ENCODE measurements at regions not wholly inside any gene's neighbourhood (a gene's known extent, or its start where the extent isn't known, plus 50 kb on each side); places are given as distances from the start of the nearest gene placed in this dataset.

- WGBS, 2 donors = 37 to 67% methylated on average over 7 of the region's 7 CpGs
- H3K36me3 ChIP-seq = no peaks in the 10 kb centered on the region
- no peaks in the 10 kb centered on the region for H3K9me3 ChIP-seq
- H3K4me3 ChIP-seq = no peak overlapping the region
- H3K27ac ChIP-seq = peak overlapping the region in 1 of 4 donors; percentile 52
- DNase-seq = no peak
- TF ChIP-seq POLR2AphosphoS5 (IDR thresholded peaks at IDR 0.05) (no peak), POLR2A (IDR thresholded peaks at IDR 0.05) (no peak), CTCF (IDR thresholded peaks at IDR 0.05) (no peak), EP300 (IDR thresholded peaks at IDR 0.05) (no peak)
- H3K4me1 ChIP-seq = no peaks in the 10 kb centered on the region
- no peaks in the 10 kb centered on the region for H3K27me3 ChIP-seq
- intact Hi-C loops (cut with DNase I) = no loop called here
These were observed 82.7 kb downstream of the RAMP3 start for GRCh38 chr7:45240273-45240771.

- DNase-seq = no peak
- TF ChIP-seq POLR2AphosphoS5 (IDR thresholded peaks at IDR 0.05) (no peak), EP300 (IDR thresholded peaks at IDR 0.05) (no peak), POLR2A (IDR thresholded peaks at IDR 0.05) (no peak), CTCF (IDR thresholded peaks at IDR 0.05) (no peak)
- Histone ChIP-seq H3K4me1 (no peaks in the 10 kb centered on the region), H3K27me3 (peaks cover 0 to 3% (median 0%) of the 10 kb centered on the region in 3 donors), H3K9me3 (no peaks in the 10 kb centered on the region), H3K36me3 (no peaks in the 10 kb centered on the region), H3K27ac (peak overlapping the region in 1 of 4 donors; percentile 52), H3K4me3 (no peak overlapping the region)
- 83 to 90% methylated on average over 4 of the region's 4 CpGs for WGBS, 2 donors
- intact Hi-C loops (cut with DNase I) = no loop called here
These were observed 83.3 kb downstream of the RAMP3 start for GRCh38 chr7:45240926-45241325.

GRCh38 chr7:45241339-45242109, 83.9 kb downstream of the RAMP3 start:
- Histone ChIP-seq H3K27ac (peak overlapping the region in 1 of 4 donors; percentile 52), H3K9me3 (no peaks in the 10 kb centered on the region), H3K27me3 (peaks cover 0 to 6% (median 0%) of the 10 kb centered on the region in 3 donors), H3K36me3 (no peaks in the 10 kb centered on the region), H3K4me3 (no peak overlapping the region), H3K4me1 (no peaks in the 10 kb centered on the region)
- TF ChIP-seq POLR2AphosphoS5 (IDR thresholded peaks at IDR 0.05) (no peak), EP300 (IDR thresholded peaks at IDR 0.05) (no peak), CTCF (IDR thresholded peaks at IDR 0.05) (no peak), POLR2A (IDR thresholded peaks at IDR 0.05) (no peak)
- DNase-seq = no peak
- intact Hi-C loops (cut with DNase I) = no loop called here
- 62 to 76% methylated on average over 11 of the region's 11 CpGs for WGBS, 2 donors

- Histone ChIP-seq H3K9me3 (no peaks in the 10 kb centered on the region), H3K4me3 (no peak overlapping the region), H3K27ac (no peak overlapping the region), H3K4me1 (no peaks in the 10 kb centered on the region), H3K27me3 (peaks cover 0 to 6% (median 0%) of the 10 kb centered on the region in 3 donors), H3K36me3 (no peaks in the 10 kb centered on the region)
- no peak for DNase-seq
- WGBS, 2 donors = 88 to 89% methylated on average over 4 of the region's 4 CpGs
- intact Hi-C loops (cut with DNase I) = no loop called here
- TF ChIP-seq POLR2A (IDR thresholded peaks at IDR 0.05) (no peak), CTCF (IDR thresholded peaks at IDR 0.05) (no peak), POLR2AphosphoS5 (IDR thresholded peaks at IDR 0.05) (no peak), EP300 (IDR thresholded peaks at IDR 0.05) (no peak)
These were observed 84.7 kb downstream of the RAMP3 start for GRCh38 chr7:45242261-45242660.
